ENCODE measurements at regions not wholly inside any gene's neighbourhood (a gene's known extent, or its start where the extent isn't known, plus 50 kb on each side); places are given as distances from the start of the nearest gene placed in this dataset.
A peak's percentile ranks its signal among the peaks of the same experiment; 100 is the strongest.

- Histone ChIP-seq H3K4me1 (ENCODE audit: low read length) (no peaks in the 10 kb centered on the region; the same call in 1 of the 2 replicates), H3K27me3 (ENCODE audit: low read length) (no peaks in the 10 kb centered on the region), H3K4me2 (ENCODE audit: low read depth, low read length, poor library complexity, severe bottlenecking) (no peak overlapping the region), H3K36me3 (ENCODE audit: insufficient read depth, low read length) (no peaks in the 10 kb centered on the region), H2AFZ (ENCODE audit: low read length) (no peak overlapping the region), H4K20me1 (ENCODE audit: insufficient read depth, low read depth, low read length) (no peaks in the 10 kb centered on the region), H3K79me2 (ENCODE audit: low read length) (no peaks in the 10 kb centered on the region), H3K9me2 (replicated peaks; ENCODE audit: insufficient read depth, low read length) (no peaks in the 10 kb centered on the region), H3K9ac (ENCODE audit: low read length) (no peak overlapping the region), H3K27ac (ENCODE audit: low read length) (no peak overlapping the region), H3K4me3 (ENCODE audit: low read length) (no peak overlapping the region), H3K9me3 (ENCODE audit: low read length) (no peaks in the 10 kb centered on the region)
- no peak for DNase-seq
Observed at GRCh38 chr2:173441222-173441621, 86.5 kb downstream of the CDCA7 start.

GRCh38 chr2:173442542-173442941 lies 87.9 kb downstream of the CDCA7 start:
- Histone ChIP-seq H3K4me1 (ENCODE audit: low read length) (no peaks in the 10 kb centered on the region; the same call in 1 of the 2 replicates), H4K20me1 (ENCODE audit: insufficient read depth, low read depth, low read length) (no peaks in the 10 kb centered on the region), H3K4me2 (ENCODE audit: low read depth, low read length, poor library complexity, severe bottlenecking) (no peak overlapping the region), H3K9me3 (ENCODE audit: low read length) (no peaks in the 10 kb centered on the region), H3K9ac (ENCODE audit: low read length) (no peak overlapping the region), H3K79me2 (ENCODE audit: low read length) (no peaks in the 10 kb centered on the region), H3K4me3 (ENCODE audit: low read length) (no peak overlapping the region), H3K36me3 (ENCODE audit: insufficient read depth, low read length) (no peaks in the 10 kb centered on the region), H3K9me2 (replicated peaks; ENCODE audit: insufficient read depth, low read length) (no peaks in the 10 kb centered on the region), H3K27me3 (ENCODE audit: low read length) (no peaks in the 10 kb centered on the region), H2AFZ (ENCODE audit: low read length) (no peak overlapping the region), H3K27ac (ENCODE audit: low read length) (no peak overlapping the region)
- DNase-seq = no peak

GRCh38 chr2:173446722-173447121 lies 92.0 kb downstream of the CDCA7 start:
- no peaks in the 10 kb centered on the region for H3K36me3 ChIP-seq (ENCODE audit: insufficient read depth, low read length)
- H4K20me1 ChIP-seq (ENCODE audit: insufficient read depth, low read depth, low read length) = no peaks in the 10 kb centered on the region

GRCh38 chr2:173448938-173449471 lies 94.3 kb downstream of the CDCA7 start:
- Histone ChIP-seq H3K79me2 (ENCODE audit: low read length) (no peaks in the 10 kb centered on the region), H3K27ac (ENCODE audit: low read length) (no peak overlapping the region), H3K4me2 (ENCODE audit: low read depth, low read length, poor library complexity, severe bottlenecking) (peak overlapping the region; percentile 72), H3K9me2 (replicated peaks; ENCODE audit: insufficient read depth, low read length) (no peaks in the 10 kb centered on the region), H2AFZ (ENCODE audit: low read length) (peak overlapping the region; percentile 97), H3K4me3 (ENCODE audit: low read length) (peak overlapping the region; percentile 63; the same call in 1 of the 2 replicates), H3K36me3 (ENCODE audit: insufficient read depth, low read length) (no peaks in the 10 kb centered on the region), H3K9me3 (ENCODE audit: low read length) (no peaks in the 10 kb centered on the region), H3K27me3 (ENCODE audit: low read length) (no peaks in the 10 kb centered on the region), H3K9ac (ENCODE audit: low read length) (peak overlapping the region; percentile 64), H4K20me1 (ENCODE audit: insufficient read depth, low read depth, low read length) (no peaks in the 10 kb centered on the region), H3K4me1 (ENCODE audit: low read length) (peaks cover 10% of the 10 kb centered on the region)
- DNase-seq = peak; percentile 96

More at GRCh38 chr2:173446722-173447121, 92.0 kb downstream of the CDCA7 start:
- Histone ChIP-seq H3K27me3 (ENCODE audit: low read length) (no peaks in the 10 kb centered on the region), H3K9me3 (ENCODE audit: low read length) (no peaks in the 10 kb centered on the region), H3K79me2 (ENCODE audit: low read length) (no peaks in the 10 kb centered on the region), H3K4me2 (ENCODE audit: low read depth, low read length, poor library complexity, severe bottlenecking) (no peak overlapping the region), H2AFZ (ENCODE audit: low read length) (no peak overlapping the region), H3K9me2 (replicated peaks; ENCODE audit: insufficient read depth, low read length) (no peaks in the 10 kb centered on the region), H3K27ac (ENCODE audit: low read length) (no peak overlapping the region), H3K4me1 (ENCODE audit: low read length) (peaks cover 10% of the 10 kb centered on the region), H3K4me3 (ENCODE audit: low read length) (no peak overlapping the region), H3K9ac (ENCODE audit: low read length) (no peak overlapping the region)
- DNase-seq = no peak

- no peak overlapping the region for H3K4me3 ChIP-seq (ENCODE audit: low read length)
- no peak overlapping the region for H3K9ac ChIP-seq (ENCODE audit: low read length)
- no peak for DNase-seq
- H3K36me3 ChIP-seq (ENCODE audit: insufficient read depth, low read length) = no peaks in the 10 kb centered on the region
- H3K4me2 ChIP-seq (ENCODE audit: low read depth, low read length, poor library complexity, severe bottlenecking) = peak overlapping the region; percentile 13
- peaks cover 10% of the 10 kb centered on the region for H3K4me1 ChIP-seq (ENCODE audit: low read length)
- no peak overlapping the region for H3K27ac ChIP-seq (ENCODE audit: low read length)
- H3K9me2 ChIP-seq (replicated peaks; ENCODE audit: insufficient read depth, low read length) = no peaks in the 10 kb centered on the region
- 0 out of 2 replicates have a peak overlapping the region, but pooled peaks have one; percentile 29 for H2AFZ ChIP-seq (ENCODE audit: low read length)
- H3K9me3 ChIP-seq (ENCODE audit: low read length) = no peaks in the 10 kb centered on the region
- H4K20me1 ChIP-seq (ENCODE audit: insufficient read depth, low read depth, low read length) = no peaks in the 10 kb centered on the region
- no peaks in the 10 kb centered on the region for H3K27me3 ChIP-seq (ENCODE audit: low read length)
- no peaks in the 10 kb centered on the region for H3K79me2 ChIP-seq (ENCODE audit: low read length)
Observed at GRCh38 chr2:173451118-173451517, 96.4 kb downstream of the CDCA7 start.

- H3K79me2 ChIP-seq (ENCODE audit: low read length) = no peaks in the 10 kb centered on the region
Observed at GRCh38 chr2:173451941-173452340, 97.3 kb downstream of the CDCA7 start.

GRCh38 chr2:173452416-173452815 lies 97.7 kb downstream of the CDCA7 start:
- DNase-seq = no peak
- Histone ChIP-seq H3K27ac (ENCODE audit: low read length) (no peak overlapping the region), H3K9ac (ENCODE audit: low read length) (no peak overlapping the region), H2AFZ (ENCODE audit: low read length) (no peak overlapping the region), H3K4me1 (ENCODE audit: low read length) (peaks cover 10% of the 10 kb centered on the region), H4K20me1 (ENCODE audit: insufficient read depth, low read depth, low read length) (no peaks in the 10 kb centered on the region), H3K36me3 (ENCODE audit: insufficient read depth, low read length) (no peaks in the 10 kb centered on the region), H3K27me3 (ENCODE audit: low read length) (no peaks in the 10 kb centered on the region), H3K79me2 (ENCODE audit: low read length) (no peaks in the 10 kb centered on the region), H3K9me2 (replicated peaks; ENCODE audit: insufficient read depth, low read length) (no peaks in the 10 kb centered on the region), H3K4me2 (ENCODE audit: low read depth, low read length, poor library complexity, severe bottlenecking) (no peak overlapping the region), H3K9me3 (ENCODE audit: low read length) (no peaks in the 10 kb centered on the region), H3K4me3 (ENCODE audit: low read length) (no peak overlapping the region)

More at GRCh38 chr2:173451941-173452340, 97.3 kb downstream of the CDCA7 start:
- H3K9me3 ChIP-seq (ENCODE audit: low read length) = no peaks in the 10 kb centered on the region
- H3K9ac ChIP-seq (ENCODE audit: low read length) = no peak overlapping the region
- H3K27ac ChIP-seq (ENCODE audit: low read length) = no peak overlapping the region
- H3K36me3 ChIP-seq (ENCODE audit: insufficient read depth, low read length) = no peaks in the 10 kb centered on the region
- no peak overlapping the region for H2AFZ ChIP-seq (ENCODE audit: low read length)
- no peak for DNase-seq
- no peak overlapping the region for H3K4me3 ChIP-seq (ENCODE audit: low read length)
- no peaks in the 10 kb centered on the region for H4K20me1 ChIP-seq (ENCODE audit: insufficient read depth, low read depth, low read length)
- peaks cover 10% of the 10 kb centered on the region for H3K4me1 ChIP-seq (ENCODE audit: low read length)
- no peak overlapping the region for H3K4me2 ChIP-seq (ENCODE audit: low read depth, low read length, poor library complexity, severe bottlenecking)
- no peaks in the 10 kb centered on the region for H3K27me3 ChIP-seq (ENCODE audit: low read length)
- H3K9me2 ChIP-seq (replicated peaks; ENCODE audit: insufficient read depth, low read length) = no peaks in the 10 kb centered on the region

- H3K36me3 ChIP-seq (ENCODE audit: insufficient read depth, low read length) = no peaks in the 10 kb centered on the region
- H3K27ac ChIP-seq (ENCODE audit: low read length) = no peak overlapping the region
- H3K79me2 ChIP-seq (ENCODE audit: low read length) = no peaks in the 10 kb centered on the region
- H3K4me2 ChIP-seq (ENCODE audit: low read depth, low read length, poor library complexity, severe bottlenecking) = no peak overlapping the region
- no peak overlapping the region for H3K9ac ChIP-seq (ENCODE audit: low read length)
- H3K4me1 ChIP-seq (ENCODE audit: low read length) = no peaks in the 10 kb centered on the region
- H4K20me1 ChIP-seq (ENCODE audit: insufficient read depth, low read depth, low read length) = no peaks in the 10 kb centered on the region
- H3K27me3 ChIP-seq (ENCODE audit: low read length) = no peaks in the 10 kb centered on the region
- no peak overlapping the region for H2AFZ ChIP-seq (ENCODE audit: low read length)
- no peaks in the 10 kb centered on the region for H3K9me3 ChIP-seq (ENCODE audit: low read length)
- no peak for DNase-seq
- no peak overlapping the region for H3K4me3 ChIP-seq (ENCODE audit: low read length)
- no peaks in the 10 kb centered on the region for H3K9me2 ChIP-seq (replicated peaks; ENCODE audit: insufficient read depth, low read length)
Observed at GRCh38 chr2:173456960-173457359, 102.3 kb downstream of the CDCA7 start.

Data from Karpas-422 (cell line).